ENCODE measurements at regions not wholly inside any gene's neighbourhood (a gene's known extent, or its start where the extent isn't known, plus 50 kb on each side); places are given as distances from the start of the nearest gene placed in this dataset.

DNA sequence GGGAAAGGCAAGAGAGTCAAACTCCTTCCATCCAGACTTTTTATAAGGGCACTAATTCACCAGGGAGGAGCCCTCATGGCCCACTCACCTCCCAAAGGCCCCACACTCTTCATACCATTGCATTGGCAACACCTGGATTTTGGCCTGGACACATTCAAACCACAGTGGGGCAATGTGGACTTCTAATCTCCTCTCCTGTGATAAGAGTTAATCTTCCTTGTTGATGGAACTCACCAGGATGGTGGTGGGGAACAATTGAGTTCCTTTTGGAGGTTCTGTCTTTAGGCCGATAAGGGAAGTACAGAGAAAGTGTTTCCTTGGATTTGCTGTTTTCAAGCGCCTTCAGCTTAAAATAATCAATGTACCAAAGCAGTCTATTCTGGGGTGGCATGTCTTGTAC is 268.7 kb downstream of the CD83 start:
- Histone ChIP-seq H3K36me3 (ENCODE audit: control insufficient read depth in 2 of 2, insufficient read depth in 2 of 2, low read length in 1 of 2) (no peaks in the 10 kb centered on the region), H3K4me1 (ENCODE audit: control insufficient read depth, insufficient read depth, low read length) (0 out of 2 replicates have a peak, but pooled peaks cover 3% of the 10 kb centered on the region), H3K9me3 (replicated peaks; ENCODE audit: control insufficient read depth, insufficient read depth, low read length) (no peaks in the 10 kb centered on the region), H4K20me1 (ENCODE audit: control insufficient read depth, insufficient read depth) (no peaks in the 10 kb centered on the region), H2AFZ (ENCODE audit: control insufficient read depth, low read depth, low read length) (no peak overlapping the region), H3K27me3 (replicated peaks in 1 of 2; ENCODE audit: control insufficient read depth in 2 of 2, insufficient read depth in 2 of 2, low read length in 1 of 2) (no peaks in the 10 kb centered on the region), H3K9ac (ENCODE audit: control insufficient read depth, insufficient read depth, low read length) (no peak overlapping the region), H3K79me2 (ENCODE audit: control insufficient read depth, insufficient read depth, low read length) (no peaks in the 10 kb centered on the region), H3K4me3 (no peak overlapping the region), H3K27ac (ENCODE audit: control insufficient read depth, insufficient read depth) (no peak overlapping the region), H3K4me2 (ENCODE audit: control insufficient read depth, insufficient read depth) (no peak overlapping the region)
- POLR2A ChIA-PET = no interaction called here
- TF ChIP-seq JUND (IDR thresholded peaks at IDR 0.05; ENCODE audit: low read depth, low read length) (no peak), POLR2A (IDR thresholded peaks at IDR 0.05; ENCODE audit: low read depth, low read length) (no peak), SREBF2 (IDR thresholded peaks at IDR 0.05; ENCODE audit: low read length) (no peak), IRF5 (IDR thresholded peaks at IDR 0.05; ENCODE audit: borderline replicate concordance) (no peak), MEF2A (IDR thresholded peaks at IDR 0.05; ENCODE audit: insufficient read depth, low read depth, low read length) (no peak), HCFC1 (IDR thresholded peaks at IDR 0.05; ENCODE audit: low read length) (no peak), YY1 (IDR thresholded peaks at IDR 0.05; ENCODE audit: low read depth, low read length) (no peak), ZNF687 (IDR thresholded peaks at IDR 0.05) (no peak), TAF1 (IDR thresholded peaks at IDR 0.05; ENCODE audit: borderline replicate concordance, low read depth, low read length) (no peak), EED (IDR thresholded peaks at IDR 0.05; ENCODE audit: low read depth) (no peak), NFYB (IDR thresholded peaks at IDR 0.05; ENCODE audit: insufficient read depth, low read depth, low read length) (no peak), IKZF2 (IDR thresholded peaks at IDR 0.05) (no peak)
- TF ChIP-seq, protein P1, sequence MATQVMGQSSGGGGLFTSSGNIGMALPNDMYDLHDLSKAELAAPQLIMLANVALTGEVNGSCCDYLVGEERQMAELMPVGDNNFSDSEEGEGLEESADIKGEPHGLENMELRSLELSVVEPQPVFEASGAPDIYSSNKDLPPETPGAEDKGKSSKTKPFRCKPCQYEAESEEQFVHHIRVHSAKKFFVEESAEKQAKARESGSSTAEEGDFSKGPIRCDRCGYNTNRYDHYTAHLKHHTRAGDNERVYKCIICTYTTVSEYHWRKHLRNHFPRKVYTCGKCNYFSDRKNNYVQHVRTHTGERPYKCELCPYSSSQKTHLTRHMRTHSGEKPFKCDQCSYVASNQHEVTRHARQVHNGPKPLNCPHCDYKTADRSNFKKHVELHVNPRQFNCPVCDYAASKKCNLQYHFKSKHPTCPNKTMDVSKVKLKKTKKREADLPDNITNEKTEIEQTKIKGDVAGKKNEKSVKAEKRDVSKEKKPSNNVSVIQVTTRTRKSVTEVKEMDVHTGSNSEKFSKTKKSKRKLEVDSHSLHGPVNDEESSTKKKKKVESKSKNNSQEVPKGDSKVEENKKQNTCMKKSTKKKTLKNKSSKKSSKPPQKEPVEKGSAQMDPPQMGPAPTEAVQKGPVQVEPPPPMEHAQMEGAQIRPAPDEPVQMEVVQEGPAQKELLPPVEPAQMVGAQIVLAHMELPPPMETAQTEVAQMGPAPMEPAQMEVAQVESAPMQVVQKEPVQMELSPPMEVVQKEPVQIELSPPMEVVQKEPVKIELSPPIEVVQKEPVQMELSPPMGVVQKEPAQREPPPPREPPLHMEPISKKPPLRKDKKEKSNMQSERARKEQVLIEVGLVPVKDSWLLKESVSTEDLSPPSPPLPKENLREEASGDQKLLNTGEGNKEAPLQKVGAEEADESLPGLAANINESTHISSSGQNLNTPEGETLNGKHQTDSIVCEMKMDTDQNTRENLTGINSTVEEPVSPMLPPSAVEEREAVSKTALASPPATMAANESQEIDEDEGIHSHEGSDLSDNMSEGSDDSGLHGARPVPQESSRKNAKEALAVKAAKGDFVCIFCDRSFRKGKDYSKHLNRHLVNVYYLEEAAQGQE (IDR thresholded peaks at IDR 0.05; ENCODE audit: low read depth, low read length) = no peak
- DNase-seq (ENCODE audit: low read depth, low spot score) = no peak
- intact Hi-C loops (cut with micrococcal nuclease; ENCODE audit: unreplicated experiment) = no loop called here
- ATAC-seq = no peak
- CTCF ChIA-PET = no interaction called here
- RAD21 ChIA-PET (ENCODE audit: unreplicated experiment) = no interaction called here
- no TSS peak for BruUV-seq (replicated peaks)
- 66% methylated on average over 2 of the region's 2 CpGs for WGBS (ENCODE audit: insufficient coverage, insufficient replicate concordance, low lambda C conversion rate, missing lambda C conversion rate)
- in situ Hi-C loops (cut with MboI) = no loop called here
- SMC1A ChIA-PET (ENCODE audit: uncharacterized antibody, unreplicated experiment) = interaction anchor here (1.6 kb wide), 1 partner anchor 177 kb away, joined by 3 read pairs; no protein-coding TSS in a partner anchor
- no peak for FAIRE-seq

Data from GM12878 (cell line).